ENCODE measurements at regions not wholly inside any gene's neighbourhood (a gene's known extent, or its start where the extent isn't known, plus 50 kb on each side); places are given as distances from the start of the nearest gene placed in this dataset.
"Not testable (repeated sequence)": the region's sequence is repeated elsewhere in the genome, so short reads cannot be mapped to it uniquely, and the experiment has no call there.

DNA sequence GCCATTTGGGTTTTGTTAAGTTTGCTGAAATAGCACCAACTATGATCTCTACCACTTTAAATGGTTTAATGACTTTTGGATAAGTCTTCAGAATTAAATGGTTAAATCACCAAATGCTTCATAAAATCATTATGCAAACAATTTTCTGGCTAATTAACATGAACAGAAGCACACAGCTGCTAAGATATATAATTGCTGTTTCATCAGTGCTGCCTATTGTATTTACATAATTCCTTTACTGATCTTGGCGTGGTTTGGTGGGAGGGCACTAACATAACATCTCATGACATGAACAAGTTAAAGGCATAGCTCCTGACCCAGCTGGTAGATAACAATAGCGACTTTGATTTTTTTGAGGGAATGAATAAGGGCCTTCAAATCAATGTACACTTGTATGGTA lies 94.1 kb downstream of the FZD1 start:
- H3K4me3 ChIP-seq (ENCODE audit: low read depth in 2 of 2, low read length in 2 of 2): no peak overlapping the region
- ChIA-PET CTCF (interaction anchor here (0.6 kb wide), 1 partner anchor 93 kb away, joined by 4 read pairs; no protein-coding TSS in a partner anchor), POLR2A (no interaction called here)
- intact Hi-C loops (cut with micrococcal nuclease; ENCODE audit: unreplicated experiment) (no loop called here), in situ Hi-C loops (cut with HindIII; ENCODE audit: low pct_unique_long_range_greater_than_20kb, low sequenced_read_pairs) (no loop called here)
- no peaks in the 10 kb centered on the region for H3K36me3 ChIP-seq (ENCODE audit: control insufficient read depth, insufficient read depth, low read length)
- H3K9me3 ChIP-seq (ENCODE audit: control insufficient read depth, insufficient read depth, low read depth, low read length): no peaks in the 10 kb centered on the region
- TF ChIP-seq SIN3A (IDR thresholded peaks at IDR 0.05; ENCODE audit: borderline replicate concordance, insufficient read depth, low read depth, low read length) (no peak), POLR2AphosphoS5 (IDR thresholded peaks at IDR 0.05; ENCODE audit: low read depth, low read length) (no peak), TCF7L2 (IDR thresholded peaks at IDR 0.05; ENCODE audit: low read depth, low read length) (no peak), CTCF (IDR thresholded peaks at IDR 0.05) (no peak)
- TF ChIP-seq, protein P1, sequence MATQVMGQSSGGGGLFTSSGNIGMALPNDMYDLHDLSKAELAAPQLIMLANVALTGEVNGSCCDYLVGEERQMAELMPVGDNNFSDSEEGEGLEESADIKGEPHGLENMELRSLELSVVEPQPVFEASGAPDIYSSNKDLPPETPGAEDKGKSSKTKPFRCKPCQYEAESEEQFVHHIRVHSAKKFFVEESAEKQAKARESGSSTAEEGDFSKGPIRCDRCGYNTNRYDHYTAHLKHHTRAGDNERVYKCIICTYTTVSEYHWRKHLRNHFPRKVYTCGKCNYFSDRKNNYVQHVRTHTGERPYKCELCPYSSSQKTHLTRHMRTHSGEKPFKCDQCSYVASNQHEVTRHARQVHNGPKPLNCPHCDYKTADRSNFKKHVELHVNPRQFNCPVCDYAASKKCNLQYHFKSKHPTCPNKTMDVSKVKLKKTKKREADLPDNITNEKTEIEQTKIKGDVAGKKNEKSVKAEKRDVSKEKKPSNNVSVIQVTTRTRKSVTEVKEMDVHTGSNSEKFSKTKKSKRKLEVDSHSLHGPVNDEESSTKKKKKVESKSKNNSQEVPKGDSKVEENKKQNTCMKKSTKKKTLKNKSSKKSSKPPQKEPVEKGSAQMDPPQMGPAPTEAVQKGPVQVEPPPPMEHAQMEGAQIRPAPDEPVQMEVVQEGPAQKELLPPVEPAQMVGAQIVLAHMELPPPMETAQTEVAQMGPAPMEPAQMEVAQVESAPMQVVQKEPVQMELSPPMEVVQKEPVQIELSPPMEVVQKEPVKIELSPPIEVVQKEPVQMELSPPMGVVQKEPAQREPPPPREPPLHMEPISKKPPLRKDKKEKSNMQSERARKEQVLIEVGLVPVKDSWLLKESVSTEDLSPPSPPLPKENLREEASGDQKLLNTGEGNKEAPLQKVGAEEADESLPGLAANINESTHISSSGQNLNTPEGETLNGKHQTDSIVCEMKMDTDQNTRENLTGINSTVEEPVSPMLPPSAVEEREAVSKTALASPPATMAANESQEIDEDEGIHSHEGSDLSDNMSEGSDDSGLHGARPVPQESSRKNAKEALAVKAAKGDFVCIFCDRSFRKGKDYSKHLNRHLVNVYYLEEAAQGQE (IDR thresholded peaks at IDR 0.05; ENCODE audit: insufficient read depth in 1 of 2, low read depth in 2 of 2, low read length in 1 of 2): no peak
- no peaks in the 10 kb centered on the region for H3K27me3 ChIP-seq (ENCODE audit: control insufficient read depth, insufficient read depth, low read length)
- BruUV-seq (replicated peaks): no TSS peak
- no peak overlapping the region for H3K27ac ChIP-seq (ENCODE audit: low read length)
- no peaks in the 10 kb centered on the region for H3K4me1 ChIP-seq (ENCODE audit: control insufficient read depth, insufficient read depth, low read length)
- DNase-seq (ENCODE audit: low read depth, low spot score) (no peak), ATAC-seq (no peak)

- CTCF ChIA-PET; H3K4me1 ChIP-seq (ENCODE audit: control insufficient read depth, insufficient read depth, low read length); H3K27ac ChIP-seq (ENCODE audit: low read length); in situ Hi-C loops (cut with HindIII; ENCODE audit: low pct_unique_long_range_greater_than_20kb, low sequenced_read_pairs); DNase-seq (ENCODE audit: low read depth, low spot score); intact Hi-C loops (cut with micrococcal nuclease; ENCODE audit: unreplicated experiment); H3K36me3 ChIP-seq (ENCODE audit: control insufficient read depth, insufficient read depth, low read length); POLR2A ChIA-PET; ATAC-seq; H3K9me3 ChIP-seq (ENCODE audit: control insufficient read depth, insufficient read depth, low read depth, low read length); BruUV-seq (replicated peaks); H3K4me3 ChIP-seq (ENCODE audit: low read depth in 2 of 2, low read length in 2 of 2); H3K27me3 ChIP-seq (ENCODE audit: control insufficient read depth, insufficient read depth, low read length): not testable (repeated sequence)
Observed at GRCh38 chr7:91365097-91365496, 100.9 kb downstream of the FZD1 start.

- ChIA-PET POLR2A (no interaction called here), CTCF (no interaction called here)
- Histone ChIP-seq H3K27ac (ENCODE audit: low read length) (no peak overlapping the region), H3K4me1 (ENCODE audit: control insufficient read depth, insufficient read depth, low read length) (no peaks in the 10 kb centered on the region), H3K9me3 (ENCODE audit: control insufficient read depth, insufficient read depth, low read depth, low read length) (no peaks in the 10 kb centered on the region), H3K27me3 (ENCODE audit: control insufficient read depth, insufficient read depth, low read length) (no peaks in the 10 kb centered on the region), H3K4me3 (ENCODE audit: low read depth in 2 of 2, low read length in 2 of 2) (no peak overlapping the region), H3K36me3 (ENCODE audit: control insufficient read depth, insufficient read depth, low read length) (no peaks in the 10 kb centered on the region)
- no peak for DNase-seq (ENCODE audit: low read depth, low spot score)
- in situ Hi-C loops (cut with HindIII; ENCODE audit: low pct_unique_long_range_greater_than_20kb, low sequenced_read_pairs) (no loop called here), intact Hi-C loops (cut with micrococcal nuclease; ENCODE audit: unreplicated experiment) (no loop called here)
- no TSS peak for BruUV-seq (replicated peaks)
- TF ChIP-seq TCF7L2 (IDR thresholded peaks at IDR 0.05; ENCODE audit: low read depth, low read length): no peak
- no peak for TF ChIP-seq SIN3A (IDR thresholded peaks at IDR 0.05; ENCODE audit: borderline replicate concordance, insufficient read depth, low read depth, low read length)
- TF ChIP-seq, protein P1 (IDR thresholded peaks at IDR 0.05; ENCODE audit: insufficient read depth in 1 of 2, low read depth in 2 of 2, low read length in 1 of 2): no peak
- no peak for TF ChIP-seq CTCF (IDR thresholded peaks at IDR 0.05)
- TF ChIP-seq POLR2AphosphoS5 (IDR thresholded peaks at IDR 0.05; ENCODE audit: low read depth, low read length): no peak
- no peak for ATAC-seq
Observed at GRCh38 chr7:91366091-91366490, 101.9 kb downstream of the FZD1 start.

Measured in Panc1 (cell line).